PFSK-1 (cell line): ENCODE measurements at regions not wholly inside any gene's neighbourhood (a gene's known extent, or its start where the extent isn't known, plus 50 kb on each side); places are given as distances from the start of the nearest gene placed in this dataset.

ENCODE experiments used
- FOXP2 ChIP-seq: optimal IDR thresholded peaks from 2 replicates; pipeline ENCODE3; 2011; ENCODE audit warnings: borderline replicate concordance, control low read depth, inconsistent platforms; ENCODE audit not compliant: insufficient read depth; ENCODE audit errors: extremely low read length, extremely low read depth
- POLR2AphosphoS5 ChIP-seq: IDR thresholded peaks from 2 replicates; pipeline ENCODE4 v1.6.1; 2012; ENCODE audit warnings: low read depth, mild to moderate bottlenecking, control low read depth, low read length, moderate library complexity
- REST ChIP-seq, 2 experiments: IDR thresholded peaks; 2 replicates each; pipeline versions ENCODE4 v1.6.1 to v1.8.0; 2011 to 2012; ENCODE audit warnings: low read depth in 2 of 2, low read length in 2 of 2, control low read depth in 1 of 2, inconsistent platforms in 1 of 2, mild to moderate bottlenecking in 1 of 2, moderate library complexity in 1 of 2; ENCODE audit not compliant: insufficient read depth in 1 of 2
- SIN3A ChIP-seq: IDR thresholded peaks from 2 replicates; pipeline ENCODE4 v1.6.1; 2012; ENCODE audit warnings: mild to moderate bottlenecking, low read length, moderate library complexity, borderline replicate concordance; ENCODE audit not compliant: insufficient read depth
- TAF1 ChIP-seq: IDR thresholded peaks from 2 replicates; pipeline ENCODE4 v1.6.1; 2012; ENCODE audit warnings: low read length, control low read depth, borderline replicate concordance; ENCODE audit not compliant: insufficient read depth

GRCh38 chr15:62934236-62934971 lies 108.1 kb upstream of the TPM1 start:
- no peak for TF ChIP-seq TAF1
- no peak for TF ChIP-seq POLR2AphosphoS5
- no peak for TF ChIP-seq SIN3A
- no peak for TF ChIP-seq FOXP2
- no peak for TF ChIP-seq REST (IDR thresholded peaks at IDR 0.05; ENCODE audit: insufficient read depth in 1 of 2, low read depth in 2 of 2, low read length in 2 of 2)

GRCh38 chr15:62935300-62936081 lies 107.1 kb upstream of the TPM1 start:
- TF ChIP-seq REST (IDR thresholded peaks at IDR 0.05; ENCODE audit: insufficient read depth in 1 of 2, low read depth in 2 of 2, low read length in 2 of 2) = no peak
- TF ChIP-seq FOXP2 = no peak
- TF ChIP-seq TAF1 = no peak

- TF ChIP-seq SIN3A (no peak), REST (IDR thresholded peaks at IDR 0.05; ENCODE audit: insufficient read depth in 1 of 2, low read depth in 2 of 2, low read length in 2 of 2) (no peak), TAF1 (no peak), FOXP2 (no peak), POLR2AphosphoS5 (no peak)
Measured at GRCh38 chr15:62938825-62939224, 103.7 kb upstream of the TPM1 start.

- no peak for TF ChIP-seq SIN3A
- TF ChIP-seq FOXP2 = no peak
Measured at GRCh38 chr15:62940093-62940754, 102.3 kb upstream of the TPM1 start.

GRCh38 chr15:62940755-62941361 lies 101.7 kb upstream of the TPM1 start:
- no peak for TF ChIP-seq TAF1
- TF ChIP-seq FOXP2 = no peak
- no peak for TF ChIP-seq SIN3A
- no peak for TF ChIP-seq POLR2AphosphoS5
- no peak for TF ChIP-seq REST (IDR thresholded peaks at IDR 0.05; ENCODE audit: insufficient read depth in 1 of 2, low read depth in 2 of 2, low read length in 2 of 2)
